ENCODE measurements at regions not wholly inside any gene's neighbourhood (a gene's known extent, or its start where the extent isn't known, plus 50 kb on each side); places are given as distances from the start of the nearest gene placed in this dataset.

DNA sequence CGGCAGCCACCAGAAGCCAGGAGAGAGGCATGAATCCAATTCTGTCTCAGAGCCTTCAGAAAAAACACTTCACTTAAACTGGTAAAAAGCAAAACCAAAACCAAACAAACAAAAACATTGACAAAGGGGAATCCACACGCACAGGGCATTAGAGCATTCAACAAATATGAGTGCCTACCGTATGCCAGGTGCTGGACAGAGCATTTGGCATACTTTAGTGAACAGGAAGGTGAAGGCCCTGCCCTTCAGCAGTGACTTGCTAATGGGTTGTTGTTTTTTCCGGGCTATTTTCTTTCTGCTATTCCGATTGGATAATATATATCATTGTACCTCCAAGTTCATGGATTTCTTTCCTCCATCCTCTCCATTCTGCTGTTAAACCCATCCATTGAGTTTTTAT lies 71.7 kb upstream of the RUFY1 start:
- Histone ChIP-seq H3K4me1 (ENCODE audit: low read depth) (peaks cover 5% of the 10 kb centered on the region), H3K9me3 (ENCODE audit: low read depth) (no peaks in the 10 kb centered on the region), H3K4me3 (no peak overlapping the region), H3K27ac (no peak overlapping the region), H3K36me3 (no peaks in the 10 kb centered on the region), H3K27me3 (no peaks in the 10 kb centered on the region)
- no peak for DNase-seq (ENCODE audit: low read depth in 1 of 2, low spot score in 1 of 2)
- TF ChIP-seq, protein P1, sequence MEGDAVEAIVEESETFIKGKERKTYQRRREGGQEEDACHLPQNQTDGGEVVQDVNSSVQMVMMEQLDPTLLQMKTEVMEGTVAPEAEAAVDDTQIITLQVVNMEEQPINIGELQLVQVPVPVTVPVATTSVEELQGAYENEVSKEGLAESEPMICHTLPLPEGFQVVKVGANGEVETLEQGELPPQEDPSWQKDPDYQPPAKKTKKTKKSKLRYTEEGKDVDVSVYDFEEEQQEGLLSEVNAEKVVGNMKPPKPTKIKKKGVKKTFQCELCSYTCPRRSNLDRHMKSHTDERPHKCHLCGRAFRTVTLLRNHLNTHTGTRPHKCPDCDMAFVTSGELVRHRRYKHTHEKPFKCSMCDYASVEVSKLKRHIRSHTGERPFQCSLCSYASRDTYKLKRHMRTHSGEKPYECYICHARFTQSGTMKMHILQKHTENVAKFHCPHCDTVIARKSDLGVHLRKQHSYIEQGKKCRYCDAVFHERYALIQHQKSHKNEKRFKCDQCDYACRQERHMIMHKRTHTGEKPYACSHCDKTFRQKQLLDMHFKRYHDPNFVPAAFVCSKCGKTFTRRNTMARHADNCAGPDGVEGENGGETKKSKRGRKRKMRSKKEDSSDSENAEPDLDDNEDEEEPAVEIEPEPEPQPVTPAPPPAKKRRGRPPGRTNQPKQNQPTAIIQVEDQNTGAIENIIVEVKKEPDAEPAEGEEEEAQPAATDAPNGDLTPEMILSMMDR (IDR thresholded peaks at IDR 0.05; ENCODE audit: low read depth, low read length): no peak

DNA sequence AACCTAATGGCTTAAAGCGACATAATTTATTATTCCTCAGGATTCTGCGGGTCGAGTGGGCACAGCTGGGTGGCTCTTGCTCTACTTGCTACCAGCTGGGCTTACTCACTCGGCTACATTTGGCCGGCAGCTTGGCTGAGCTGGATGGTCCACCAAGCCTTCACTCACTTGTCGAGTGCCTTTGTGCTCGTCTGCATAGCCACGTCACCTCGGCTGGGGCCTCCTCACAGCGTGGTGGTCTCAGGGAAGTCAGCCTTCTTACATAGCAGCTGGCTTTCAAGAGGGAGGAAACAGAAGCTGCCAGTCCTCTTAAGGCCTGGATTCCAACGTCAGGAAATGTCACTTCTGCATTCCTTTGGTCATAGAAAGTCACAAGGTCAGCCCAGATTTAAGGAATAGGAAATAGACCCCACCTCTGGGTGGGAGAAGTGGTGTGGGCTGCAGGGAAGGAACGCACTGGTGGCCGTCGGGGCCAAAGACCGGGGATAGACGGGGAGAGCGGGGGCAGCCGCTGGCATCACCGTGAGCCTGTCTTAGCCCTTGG lies 75.1 kb upstream of the RUFY1 start:
- H3K27ac ChIP-seq: peak overlapping the region; percentile 19
- no peak overlapping the region for H3K4me3 ChIP-seq
- H3K36me3 ChIP-seq: no peaks in the 10 kb centered on the region
- peaks cover 10% of the 10 kb centered on the region for H3K4me1 ChIP-seq (ENCODE audit: low read depth)
- no peaks in the 10 kb centered on the region for H3K9me3 ChIP-seq (ENCODE audit: low read depth)
- H3K27me3 ChIP-seq: no peaks in the 10 kb centered on the region
- peak; percentile 42 to 73 for DNase-seq (ENCODE audit: low read depth in 1 of 2, low spot score in 1 of 2)
- TF ChIP-seq, protein P1 (IDR thresholded peaks at IDR 0.05; ENCODE audit: low read depth, low read length): no peak

DNA sequence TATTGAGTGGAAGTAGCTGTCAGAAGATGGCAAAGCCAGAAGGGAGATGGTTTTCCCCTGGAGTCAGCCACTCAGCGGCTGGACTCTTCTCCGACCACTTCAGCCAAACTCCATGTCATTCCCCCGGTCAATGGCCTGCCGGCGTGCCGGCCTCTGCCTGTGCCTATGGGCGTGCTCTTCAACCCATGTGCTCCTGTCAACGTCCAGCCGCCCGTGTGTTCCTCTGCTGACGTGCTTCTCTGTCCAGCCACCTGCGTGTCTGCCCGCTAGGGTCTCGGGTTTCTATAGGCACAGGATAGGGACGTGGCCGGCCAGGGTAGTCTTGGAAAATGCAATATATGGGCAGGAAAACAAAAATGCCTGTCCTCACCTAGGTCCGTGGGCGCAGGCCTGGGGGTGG lies 77.7 kb upstream of the RUFY1 start:
- TF ChIP-seq, protein P1 (IDR thresholded peaks at IDR 0.05; ENCODE audit: low read depth, low read length): no peak
- DNase-seq (ENCODE audit: low read depth in 1 of 2, low spot score in 1 of 2): no peak
- Histone ChIP-seq H3K9me3 (ENCODE audit: low read depth) (no peaks in the 10 kb centered on the region), H3K27ac (no peak overlapping the region), H3K27me3 (no peaks in the 10 kb centered on the region), H3K4me1 (ENCODE audit: low read depth) (peaks cover 10% of the 10 kb centered on the region), H3K4me3 (no peak overlapping the region), H3K36me3 (no peaks in the 10 kb centered on the region)

DNA sequence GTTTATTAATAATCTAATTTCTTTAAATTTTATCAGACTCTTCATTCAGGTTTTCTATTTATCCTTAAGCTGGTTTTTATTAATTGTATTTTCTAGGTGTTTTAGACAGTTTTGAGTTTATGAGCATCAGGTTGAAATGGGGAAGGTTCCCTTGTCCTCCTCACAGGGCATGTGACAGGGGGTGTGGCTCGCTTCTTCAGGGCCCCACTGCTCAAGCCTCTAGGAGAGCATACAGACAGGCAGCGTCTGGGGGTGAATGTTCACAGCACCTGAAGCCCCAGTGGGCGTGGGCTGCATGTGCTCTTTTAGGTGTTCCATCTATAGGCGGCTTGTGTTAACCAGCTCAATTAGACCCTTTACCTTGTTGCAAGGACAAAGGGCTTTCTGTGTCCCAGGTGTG lies 78.2 kb upstream of the RUFY1 start:
- no peaks in the 10 kb centered on the region for H3K27me3 ChIP-seq
- TF ChIP-seq, protein P1 (IDR thresholded peaks at IDR 0.05; ENCODE audit: low read depth, low read length): no peak

DNA sequence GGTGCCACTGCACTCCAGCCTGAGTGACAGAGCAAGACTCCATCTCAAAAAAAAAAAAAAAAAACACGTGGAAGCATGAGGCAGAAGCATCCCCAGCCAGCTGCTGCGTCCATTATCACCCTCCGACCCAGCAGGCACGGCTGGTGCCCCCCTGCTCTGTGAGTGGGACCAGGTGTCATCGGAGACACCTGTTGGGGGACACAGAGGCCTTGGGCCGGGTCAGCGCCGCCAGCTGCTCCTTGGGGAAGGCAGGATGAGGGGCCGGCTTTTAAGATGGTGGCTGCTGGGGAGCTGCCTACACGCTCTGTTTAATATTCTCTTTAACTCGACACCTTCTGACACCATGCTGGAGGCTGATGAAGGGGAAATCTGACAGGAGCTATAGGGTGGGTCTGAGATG lies 80.2 kb upstream of the RUFY1 start:
- Histone ChIP-seq H3K27me3 (no peaks in the 10 kb centered on the region), H3K27ac (no peak overlapping the region), H3K4me1 (ENCODE audit: low read depth) (peaks cover 10% of the 10 kb centered on the region), H3K36me3 (no peaks in the 10 kb centered on the region), H3K4me3 (no peak overlapping the region), H3K9me3 (ENCODE audit: low read depth) (no peaks in the 10 kb centered on the region)
- TF ChIP-seq, protein P1 (IDR thresholded peaks at IDR 0.05; ENCODE audit: low read depth, low read length): no peak
- DNase-seq (ENCODE audit: low read depth in 1 of 2, low spot score in 1 of 2): no peak

More for the DNA sequence above, 78.2 kb upstream of the RUFY1 start:
- Histone ChIP-seq H3K27ac (no peak overlapping the region), H3K9me3 (ENCODE audit: low read depth) (no peaks in the 10 kb centered on the region), H3K4me3 (no peak overlapping the region), H3K4me1 (ENCODE audit: low read depth) (peaks cover 10% of the 10 kb centered on the region), H3K36me3 (no peaks in the 10 kb centered on the region)
- no peak for DNase-seq (ENCODE audit: low read depth in 1 of 2, low spot score in 1 of 2)

DNA sequence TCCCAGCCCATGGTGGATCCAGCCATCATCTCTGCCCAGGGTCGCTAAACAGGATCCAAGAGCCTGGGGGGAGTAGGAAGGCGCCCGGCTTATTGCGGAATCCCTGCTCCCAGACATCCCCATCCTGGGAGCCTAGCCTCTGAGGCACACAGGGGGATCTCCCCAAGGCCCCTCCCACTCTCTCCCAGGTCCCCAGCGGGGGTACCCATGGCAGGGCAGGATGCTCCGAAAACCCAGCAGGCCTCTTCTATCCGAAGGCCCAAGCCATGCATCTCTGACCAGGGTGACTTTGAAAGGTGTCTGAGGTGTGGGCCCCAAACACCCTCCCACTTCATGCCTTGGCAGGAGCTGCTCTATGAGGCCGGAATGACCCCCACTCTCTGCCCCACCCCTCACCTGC lies 81.7 kb upstream of the RUFY1 start:
- no peak overlapping the region for H3K27ac ChIP-seq
- TF ChIP-seq, protein P1 (IDR thresholded peaks at IDR 0.05; ENCODE audit: low read depth, low read length): no peak
- H3K27me3 ChIP-seq: no peaks in the 10 kb centered on the region
- peaks cover 5% of the 10 kb centered on the region for H3K4me1 ChIP-seq (ENCODE audit: low read depth)
- H3K9me3 ChIP-seq (ENCODE audit: low read depth): no peaks in the 10 kb centered on the region
- no peak for DNase-seq (ENCODE audit: low read depth in 1 of 2, low spot score in 1 of 2)
- no peak overlapping the region for H3K4me3 ChIP-seq
- H3K36me3 ChIP-seq: no peaks in the 10 kb centered on the region

Data from cardiac muscle cell (in vitro differentiated cells and primary cell).